Endothelial cell of umbilical vein (primary cell): ENCODE measurements at regions not wholly inside any gene's neighbourhood (a gene's known extent, or its start where the extent isn't known, plus 50 kb on each side); places are given as distances from the start of the nearest gene placed in this dataset.

ENCODE experiments used
- BruUV-seq: library from RNA; stranded (reverse); fragments of 400-500 nt; replicated peaks from 2 replicates; lab custom pipeline; 2021; lab: Mats Ljungman, UMichigan
- CTCF ChIA-PET: fragments of 300-600, 350-600 bp; sonication (Branson Sonifier 250); formaldehyde crosslinking; loops from one replicate; lab custom pipeline; 2021; ENCODE audit warnings: antibody characterized with exemption, inconsistent platforms; lab: Charles Lee
- POLR2A ChIA-PET: fragments of 300-600, 350-600 bp; sonication (Branson Sonifier 250); formaldehyde crosslinking; loops from one replicate; lab custom pipeline; 2021; ENCODE audit warnings: antibody characterized with exemption, inconsistent platforms; lab: Charles Lee
- DNase-seq: peaks from one replicate; pipeline ENCODE4 v3.0.0-alpha.2; 2011; ENCODE audit warnings: low read depth, low spot score
- FAIRE-seq: peaks from 2 replicates; lab custom pipeline; 2011; peaks lifted over from hg19 to GRCh38; lab: Jason Lieb, UNC
- H2AFZ ChIP-seq: 2 replicates; pipeline ENCODE4 v1.6.0; 2012; ENCODE audit warnings: low read depth, low read length, control low read depth, inconsistent platforms
- H3K27ac ChIP-seq: 2 replicates; pipeline ENCODE4 v1.5.1; 2011; ENCODE audit warnings: low read depth, mild to moderate bottlenecking, control low read depth, low read length, moderate library complexity; ENCODE audit not compliant: insufficient read depth
- H3K27me3 ChIP-seq, 2 experiments: 2 replicates each; pipeline versions ENCODE4 v1.6.0 to v1.6.1; 2011; ENCODE audit warnings: low read length in 2 of 2, mixed read lengths in 1 of 2; ENCODE audit not compliant: control insufficient read depth in 2 of 2, insufficient read depth in 2 of 2
- H3K36me3 ChIP-seq, 2 experiments: 2 replicates in 1 of 2; 3 replicates in 1 of 2; pipeline ENCODE4 v1.5.1; 2011; ENCODE audit warnings: low read length in 2 of 2, mild to moderate bottlenecking in 1 of 2, moderate library complexity in 1 of 2; ENCODE audit not compliant: control insufficient read depth in 2 of 2, insufficient read depth in 2 of 2; ENCODE audit errors: extremely low read depth in 1 of 2
- H3K4me1 ChIP-seq: 3 replicates; pipeline ENCODE4 v1.5.1; 2011; ENCODE audit warnings: mild to moderate bottlenecking, low read length; ENCODE audit not compliant: control insufficient read depth, insufficient read depth; ENCODE audit errors: extremely low read depth
- H3K4me2 ChIP-seq: 2 replicates; pipeline ENCODE4 v1.6.1; 2011; ENCODE audit warnings: low read length, control low read depth, mixed read lengths; ENCODE audit not compliant: insufficient read depth
- H3K4me3 ChIP-seq, 3 experiments: fragments of 200-600 bp in 1 of 3; sonication (generic), shearing (Covaris generic) in 1 of 3; replicated peaks in 1 of 3; 2 replicates each; pipeline ENCODE4 v1.5.1; 2011 to 2016; ENCODE audit warnings: control low read depth in 3 of 3, low read length in 3 of 3, mild to moderate bottlenecking in 2 of 3, inconsistent platforms in 1 of 3, low read depth in 1 of 3, moderate library complexity in 1 of 3; ENCODE audit not compliant: insufficient read depth in 1 of 3
- H3K79me2 ChIP-seq: 2 replicates; pipeline ENCODE4 v1.6.0; 2012; ENCODE audit warnings: low read length, inconsistent platforms; ENCODE audit not compliant: control insufficient read depth, insufficient read depth
- H3K9ac ChIP-seq: replicated peaks from 2 replicates; pipeline ENCODE3; 2011; ENCODE audit warnings: low read length, control low read depth; ENCODE audit not compliant: insufficient read depth; ENCODE audit errors: extremely low read depth
- H3K9me1 ChIP-seq: replicated peaks from 3 replicates; pipeline ENCODE4 v1.6.0; 2011; ENCODE audit warnings: mild to moderate bottlenecking, low read length; ENCODE audit not compliant: control insufficient read depth, insufficient read depth; ENCODE audit errors: extremely low read depth
- H3K9me3 ChIP-seq: replicated peaks from 2 replicates; pipeline ENCODE4 v1.5.1; 2012; ENCODE audit warnings: low read length, inconsistent platforms; ENCODE audit not compliant: control insufficient read depth, insufficient read depth
- H4K20me1 ChIP-seq: replicated peaks from 2 replicates; pipeline ENCODE3; 2011; ENCODE audit warnings: mild to moderate bottlenecking, low read length; ENCODE audit not compliant: control insufficient read depth, insufficient read depth; ENCODE audit errors: extremely low read depth
- EZH2 ChIP-seq: IDR thresholded peaks from 2 replicates; pipeline ENCODE4 v1.6.1; 2012; ENCODE audit warnings: borderline replicate concordance, low read depth, mild to moderate bottlenecking, moderate library complexity, low read length, inconsistent platforms; ENCODE audit not compliant: severe bottlenecking
- FOS ChIP-seq: IDR thresholded peaks from 2 replicates; pipeline ENCODE4 v1.6.1; 2011; ENCODE audit warnings: mild to moderate bottlenecking, low read length, moderate library complexity, borderline replicate concordance; ENCODE audit not compliant: insufficient read depth
- GATA2 ChIP-seq: IDR thresholded peaks from 2 replicates; pipeline ENCODE4 v1.7.0; 2011; ENCODE audit warnings: low read depth, mild to moderate bottlenecking, moderate library complexity, mixed read lengths, low read length; ENCODE audit not compliant: insufficient read length, insufficient read depth
- JUN ChIP-seq: IDR thresholded peaks from 2 replicates; pipeline ENCODE4 v1.6.1; 2011; ENCODE audit warnings: borderline replicate concordance, low read depth; ENCODE audit not compliant: insufficient read length, insufficient read depth
- MYC ChIP-seq: IDR thresholded peaks from one replicate; pipeline ENCODE4 v1.6.1; 2011; ENCODE audit warnings: mild to moderate bottlenecking, low read depth, low read length
- dilution Hi-C: fragments of 300-500 bp; cut with MboI; formaldehyde crosslinking; loops from one replicate; pipeline ENCODE4 v1.15.0; 2019; ENCODE audit warnings: low sequenced_read_pairs; ENCODE audit not compliant: extremely low pct_ligation_motif_present
- intact Hi-C: fragments of 100-400 bp; cut with micrococcal nuclease; formaldehyde crosslinking; loops from one replicate; pipeline ENCODE4 v1.10.0; 2022
- TF ChIP-seq, protein P1 (sequence below), 2 donors: IDR thresholded peaks; 1 replicate in 1 of 2; 2 replicates in 1 of 2; pipeline ENCODE4 v1.5.1; 2011; ENCODE audit warnings: low read length in 2 of 2, mild to moderate bottlenecking in 2 of 2, moderate library complexity in 2 of 2, control low read depth in 1 of 2, inconsistent platforms in 1 of 2, low read depth in 1 of 2; ENCODE audit not compliant: insufficient read depth in 1 of 2; ENCODE audit errors: extremely low read depth in 1 of 2
- TF ChIP-seq, protein P2 (sequence below): IDR thresholded peaks from 2 replicates; pipeline ENCODE4 v1.6.1; 2011; ENCODE audit not compliant: insufficient read depth, insufficient read length

DNA sequence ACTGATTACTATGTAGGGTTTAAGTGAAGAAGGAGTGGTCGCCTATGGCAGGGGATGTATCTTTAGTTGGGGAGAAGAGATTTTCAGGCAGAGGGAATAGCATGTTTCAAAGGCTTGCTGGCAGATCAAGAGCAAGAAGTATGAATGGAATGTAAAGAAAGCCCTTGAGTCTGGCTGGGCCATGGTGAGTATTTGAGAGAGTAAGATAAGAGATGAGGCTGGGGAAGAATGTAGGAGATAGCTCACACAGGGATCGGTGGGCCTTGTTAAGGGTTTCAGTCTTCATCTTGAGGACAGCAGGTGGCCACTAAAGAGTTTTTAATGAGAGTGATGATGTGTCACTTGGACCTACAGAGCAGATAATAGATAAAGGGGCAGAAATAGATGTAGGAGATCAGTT, 319.1 kb upstream of the RPS6KA3 start:
- Histone ChIP-seq H3K9ac (no peak overlapping the region), H3K9me3 (no peaks in the 10 kb centered on the region), H3K4me3 (no peak overlapping the region), H3K36me3 (no peaks in the 10 kb centered on the region), H3K79me2 (no peaks in the 10 kb centered on the region), H4K20me1 (no peaks in the 10 kb centered on the region), H3K27me3 (no peaks in the 10 kb centered on the region), H3K4me2 (no peak overlapping the region), H2AFZ (no peak overlapping the region), H3K27ac (no peak overlapping the region), H3K4me1 (no peaks in the 10 kb centered on the region), H3K9me1 (no peaks in the 10 kb centered on the region)
- TF ChIP-seq EZH2 (no peak), MYC (no peak), FOS (no peak), GATA2 (no peak), JUN (no peak)
- TF ChIP-seq, protein P1, sequence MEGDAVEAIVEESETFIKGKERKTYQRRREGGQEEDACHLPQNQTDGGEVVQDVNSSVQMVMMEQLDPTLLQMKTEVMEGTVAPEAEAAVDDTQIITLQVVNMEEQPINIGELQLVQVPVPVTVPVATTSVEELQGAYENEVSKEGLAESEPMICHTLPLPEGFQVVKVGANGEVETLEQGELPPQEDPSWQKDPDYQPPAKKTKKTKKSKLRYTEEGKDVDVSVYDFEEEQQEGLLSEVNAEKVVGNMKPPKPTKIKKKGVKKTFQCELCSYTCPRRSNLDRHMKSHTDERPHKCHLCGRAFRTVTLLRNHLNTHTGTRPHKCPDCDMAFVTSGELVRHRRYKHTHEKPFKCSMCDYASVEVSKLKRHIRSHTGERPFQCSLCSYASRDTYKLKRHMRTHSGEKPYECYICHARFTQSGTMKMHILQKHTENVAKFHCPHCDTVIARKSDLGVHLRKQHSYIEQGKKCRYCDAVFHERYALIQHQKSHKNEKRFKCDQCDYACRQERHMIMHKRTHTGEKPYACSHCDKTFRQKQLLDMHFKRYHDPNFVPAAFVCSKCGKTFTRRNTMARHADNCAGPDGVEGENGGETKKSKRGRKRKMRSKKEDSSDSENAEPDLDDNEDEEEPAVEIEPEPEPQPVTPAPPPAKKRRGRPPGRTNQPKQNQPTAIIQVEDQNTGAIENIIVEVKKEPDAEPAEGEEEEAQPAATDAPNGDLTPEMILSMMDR (IDR thresholded peaks at IDR 0.05; ENCODE audit: extremely low read depth in 1 of 2, insufficient read depth in 1 of 2, low read depth in 1 of 2, low read length in 2 of 2) = no peak
- TF ChIP-seq, protein P2, sequence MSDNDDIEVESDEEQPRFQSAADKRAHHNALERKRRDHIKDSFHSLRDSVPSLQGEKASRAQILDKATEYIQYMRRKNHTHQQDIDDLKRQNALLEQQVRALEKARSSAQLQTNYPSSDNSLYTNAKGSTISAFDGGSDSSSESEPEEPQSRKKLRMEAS = no peak
- intact Hi-C loops (no loop called here), dilution Hi-C loops (no loop called here)
- ChIA-PET CTCF (no interaction called here), POLR2A (no interaction called here)
- DNase-seq = no peak
- no TSS peak for BruUV-seq
- FAIRE-seq = no peak
